Body of pancreas (tissue), 4 donors: ENCODE measurements at regions not wholly inside any gene's neighbourhood (a gene's known extent, or its start where the extent isn't known, plus 50 kb on each side); places are given as distances from the start of the nearest gene placed in this dataset.

Source experiments
- ATAC-seq: fragments of 150-250 bp; one replicate; pipeline ENCODE4 v1.9.1; 2016
- DNase-seq, 4 donors: peaks; one replicate each; pipeline ENCODE4 v3.0.0-alpha.2; 2019
- H3K27ac ChIP-seq, 4 donors: fragments of 200-600 bp; sonication (generic); 1 replicate in 3 of 4; 2 replicates in 1 of 4; pipeline versions ENCODE4 v1.5.1 to v1.6.1; 2016 to 2019; ENCODE audit warnings: mild to moderate bottlenecking in 1 of 4, mixed read lengths in 1 of 4, moderate library complexity in 1 of 4
- H3K27me3 ChIP-seq, 2 donors: fragments of 200-600 bp; sonication (generic); one replicate each; pipeline ENCODE4 v1.6.0; 2016; ENCODE audit warnings: mild to moderate bottlenecking in 1 of 2
- H3K36me3 ChIP-seq, 2 donors: fragments of 200-600 bp; sonication (generic); replicated peaks in 1 of 2; 2 replicates each; pipeline ENCODE4 v1.5.1; 2016; ENCODE audit warnings: low read depth in 2 of 2; ENCODE audit not compliant: insufficient read depth in 1 of 2
- H3K4me1 ChIP-seq: fragments of 200-600 bp; sonication (generic); one replicate; pipeline ENCODE4 v1.6.0; 2016
- H3K4me3 ChIP-seq, 2 donors: fragments of 200-600 bp; sonication (generic); 1 replicate in 1 of 2; 2 replicates in 1 of 2; pipeline ENCODE4 v1.5.1; 2016 to 2019
- H3K9me3 ChIP-seq, 3 donors: fragments of 200-600 bp; sonication (generic); 1 replicate in 2 of 3; 2 replicates in 1 of 3; pipeline ENCODE4 v1.5.1; 2016
- CTCF ChIP-seq, 7 experiments: fragments of 450-650 bp in 4 of 7; fragments of 200-600 bp in 3 of 7; sonication (generic) in 3 of 7; IDR thresholded peaks; one replicate each; pipeline ENCODE4 v1.5.1; 2016 to 2019; ENCODE audit warnings: antibody characterized with exemption in 7 of 7
- POLR2A ChIP-seq, 3 donors: fragments of 450-650 bp; IDR thresholded peaks; one replicate each; pipeline ENCODE4 v1.6.1; 2016; ENCODE audit warnings: antibody characterized with exemption in 3 of 3, mild to moderate bottlenecking in 2 of 3
- WGBS, 2 donors: methylation state at CpG; one replicate each; pipeline ENCODE4 v1.1.5; 2017; 5-methylcytosine and 5-hydroxymethylcytosine counted together
- intact Hi-C: fragments of 100-400 bp; cut with DNase I; formaldehyde crosslinking; loops from one replicate; pipeline ENCODE4 v1.15.1; 2023

- ATAC-seq, result no peak
- WGBS, 2 donors, result 64 to 67% methylated on average over 2 of the region's 2 CpGs
Observed at GRCh38 chr4:121534187-121534586, 153.4 kb upstream of the QRFPR start.

GRCh38 chr4:121526509-121526908 is 145.7 kb upstream of the QRFPR start:
- no peak overlapping the region for H3K4me3 ChIP-seq
- H3K27me3 ChIP-seq, result no peaks in the 10 kb centered on the region
- DNase-seq (no peak), ATAC-seq (no peak)
- TF ChIP-seq CTCF (IDR thresholded peaks at IDR 0.05), result no peak
- no peak for TF ChIP-seq POLR2A (IDR thresholded peaks at IDR 0.05)
- WGBS, 2 donors, result 79 to 85% methylated on average over 3 of the region's 3 CpGs
- intact Hi-C loops, result no loop called here
- H3K36me3 ChIP-seq, result no peaks in the 10 kb centered on the region
- no peaks in the 10 kb centered on the region for H3K4me1 ChIP-seq
- no peaks in the 10 kb centered on the region for H3K9me3 ChIP-seq
- H3K27ac ChIP-seq, result no peak overlapping the region

More at GRCh38 chr4:121534187-121534586, 153.4 kb upstream of the QRFPR start:
- Histone ChIP-seq H3K9me3 (no peaks in the 10 kb centered on the region), H3K4me1 (no peaks in the 10 kb centered on the region), H3K27me3 (no peaks in the 10 kb centered on the region), H3K27ac (no peak overlapping the region), H3K36me3 (no peaks in the 10 kb centered on the region), H3K4me3 (no peak overlapping the region)
- intact Hi-C loops, result no loop called here
- DNase-seq, result no peak
- TF ChIP-seq POLR2A (IDR thresholded peaks at IDR 0.05), result no peak
- no peak for TF ChIP-seq CTCF (IDR thresholded peaks at IDR 0.05)

- 62 to 65% methylated on average over 6 of the region's 6 CpGs for WGBS, 2 donors
- H3K27me3 ChIP-seq, result no peaks in the 10 kb centered on the region
- intact Hi-C loops, result no loop called here
- ATAC-seq (no peak), DNase-seq (no peak)
- no peaks in the 10 kb centered on the region for H3K4me1 ChIP-seq
- no peaks in the 10 kb centered on the region for H3K9me3 ChIP-seq
- H3K36me3 ChIP-seq, result no peaks in the 10 kb centered on the region
- H3K4me3 ChIP-seq, result no peak overlapping the region
- TF ChIP-seq POLR2A (IDR thresholded peaks at IDR 0.05), result no peak
- no peak for TF ChIP-seq CTCF (IDR thresholded peaks at IDR 0.05)
- H3K27ac ChIP-seq, result no peak overlapping the region
Observed at GRCh38 chr4:121519236-121519838, 138.5 kb upstream of the QRFPR start.

- Histone ChIP-seq H3K27ac (no peak overlapping the region), H3K27me3 (no peaks in the 10 kb centered on the region), H3K4me3 (no peak overlapping the region), H3K36me3 (no peaks in the 10 kb centered on the region), H3K9me3 (no peaks in the 10 kb centered on the region), H3K4me1 (no peaks in the 10 kb centered on the region)
- 60 to 63% methylated on average over 2 of the region's 2 CpGs for WGBS, 2 donors
- DNase-seq, result no peak
- ATAC-seq, result no peak
- no peak for TF ChIP-seq CTCF (IDR thresholded peaks at IDR 0.05)
- TF ChIP-seq POLR2A (IDR thresholded peaks at IDR 0.05), result no peak
- intact Hi-C loops, result no loop called here
Observed at GRCh38 chr4:121517241-121517640, 136.4 kb upstream of the QRFPR start.

GRCh38 chr4:121514443-121514842 is 133.6 kb upstream of the QRFPR start:
- no peak for TF ChIP-seq CTCF (IDR thresholded peaks at IDR 0.05)
- TF ChIP-seq POLR2A (IDR thresholded peaks at IDR 0.05), result no peak
- no peaks in the 10 kb centered on the region for H3K27me3 ChIP-seq
- H3K9me3 ChIP-seq, result no peaks in the 10 kb centered on the region
- no peaks in the 10 kb centered on the region for H3K36me3 ChIP-seq
- 44 to 55% methylated on average over 10 of the region's 10 CpGs for WGBS, 2 donors
- H3K4me1 ChIP-seq, result no peaks in the 10 kb centered on the region
- H3K27ac ChIP-seq, result no peak overlapping the region
- intact Hi-C loops, result no loop called here
- no peak for ATAC-seq
- H3K4me3 ChIP-seq, result no peak overlapping the region
- no peak for DNase-seq
